OCI-LY1 (cell line): ENCODE measurements at regions not wholly inside any gene's neighbourhood (a gene's known extent, or its start where the extent isn't known, plus 50 kb on each side); places are given as distances from the start of the nearest gene placed in this dataset.

Experiments
- EZH2 ChIP-seq: fragments of 200-600 bp; sonication (generic), shearing (Covaris generic); IDR thresholded peaks from 2 replicates; pipeline ENCODE4 v1.8.0; 2017; ENCODE audit warnings: borderline replicate concordance, mixed run types, mild to moderate bottlenecking, antibody characterized with exemption, low read length, moderate library complexity, mixed read lengths
- TF ChIP-seq, protein P1 (sequence below): fragments of 200-600 bp; sonication (generic), shearing (Covaris generic); IDR thresholded peaks from 2 replicates; pipeline ENCODE4 v1.5.1; 2017; ENCODE audit warnings: mild to moderate bottlenecking, antibody characterized with exemption, low read length, moderate library complexity, mixed read lengths

DNA sequence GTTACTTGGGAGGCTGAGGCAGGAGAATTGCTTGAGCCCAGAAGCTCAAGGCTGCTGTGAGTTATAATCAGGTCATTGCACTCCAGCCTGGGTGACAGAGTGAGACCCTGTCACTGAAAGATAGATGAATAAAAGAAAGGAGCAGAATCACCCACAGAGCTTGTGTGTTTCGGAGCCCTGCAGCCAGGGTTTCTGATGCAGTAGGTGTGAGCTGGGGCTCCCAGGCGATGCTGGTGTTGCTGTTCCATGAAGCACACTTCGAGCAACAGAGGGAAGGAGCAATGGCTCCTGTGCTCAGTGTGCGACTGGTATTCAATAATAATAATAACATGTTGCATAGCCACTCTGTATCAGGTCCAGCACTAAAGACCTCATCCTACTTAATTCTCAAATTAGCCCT, 197.5 kb upstream of the CST7 start:
- TF ChIP-seq, protein P1, sequence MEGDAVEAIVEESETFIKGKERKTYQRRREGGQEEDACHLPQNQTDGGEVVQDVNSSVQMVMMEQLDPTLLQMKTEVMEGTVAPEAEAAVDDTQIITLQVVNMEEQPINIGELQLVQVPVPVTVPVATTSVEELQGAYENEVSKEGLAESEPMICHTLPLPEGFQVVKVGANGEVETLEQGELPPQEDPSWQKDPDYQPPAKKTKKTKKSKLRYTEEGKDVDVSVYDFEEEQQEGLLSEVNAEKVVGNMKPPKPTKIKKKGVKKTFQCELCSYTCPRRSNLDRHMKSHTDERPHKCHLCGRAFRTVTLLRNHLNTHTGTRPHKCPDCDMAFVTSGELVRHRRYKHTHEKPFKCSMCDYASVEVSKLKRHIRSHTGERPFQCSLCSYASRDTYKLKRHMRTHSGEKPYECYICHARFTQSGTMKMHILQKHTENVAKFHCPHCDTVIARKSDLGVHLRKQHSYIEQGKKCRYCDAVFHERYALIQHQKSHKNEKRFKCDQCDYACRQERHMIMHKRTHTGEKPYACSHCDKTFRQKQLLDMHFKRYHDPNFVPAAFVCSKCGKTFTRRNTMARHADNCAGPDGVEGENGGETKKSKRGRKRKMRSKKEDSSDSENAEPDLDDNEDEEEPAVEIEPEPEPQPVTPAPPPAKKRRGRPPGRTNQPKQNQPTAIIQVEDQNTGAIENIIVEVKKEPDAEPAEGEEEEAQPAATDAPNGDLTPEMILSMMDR = no peak
- no peak for TF ChIP-seq EZH2
